ENCODE measurements at regions not wholly inside any gene's neighbourhood (a gene's known extent, or its start where the extent isn't known, plus 50 kb on each side); places are given as distances from the start of the nearest gene placed in this dataset.

DNA sequence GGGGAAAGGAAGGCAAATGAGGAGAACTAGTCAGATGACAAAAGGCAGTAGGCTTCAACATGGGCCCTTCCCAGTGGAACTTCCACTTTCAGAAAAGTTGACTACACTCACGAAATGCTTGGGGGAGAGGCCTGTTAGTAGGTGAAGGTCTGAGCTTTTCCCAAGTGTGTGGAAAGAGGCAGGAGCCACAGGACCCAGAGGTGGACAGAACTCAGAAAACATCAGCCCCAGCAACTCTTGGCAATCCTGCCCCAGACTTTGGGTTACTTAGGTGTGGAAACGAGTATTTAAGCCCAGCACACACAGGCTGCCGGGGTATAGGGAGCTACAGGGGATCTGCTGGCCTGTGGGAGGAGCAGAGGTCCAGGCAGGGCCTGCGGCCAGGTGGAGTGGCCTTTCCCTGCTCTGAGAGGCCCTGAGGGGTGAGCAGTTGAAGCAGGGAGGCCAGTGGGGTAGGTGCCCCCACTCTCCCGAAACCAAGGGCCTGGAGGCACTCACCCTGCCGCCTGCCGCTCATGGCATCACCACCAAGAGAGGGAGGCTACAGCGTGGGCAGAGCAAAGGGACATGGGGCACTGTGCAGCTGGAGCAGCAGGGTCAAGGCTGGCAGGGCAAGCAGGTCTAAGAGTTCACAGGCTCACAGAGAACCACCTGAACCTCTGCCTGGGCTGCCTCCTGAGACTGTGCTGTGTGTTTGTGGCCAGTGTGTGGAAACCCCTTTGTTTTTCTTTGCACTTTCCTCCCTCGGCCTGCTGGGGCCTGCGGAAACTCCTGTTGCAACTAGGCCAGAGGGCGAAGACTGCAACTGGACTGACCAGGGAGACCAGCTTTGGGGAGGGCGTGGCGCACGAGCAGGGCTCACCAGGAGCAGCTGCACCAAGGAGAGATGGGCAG lies 130.7 kb upstream of the SERTAD2 start (continued):
- TF ChIP-seq EHMT2 (IDR thresholded peaks at IDR 0.05; ENCODE audit: borderline replicate concordance, low read depth, low read length): no peak
- no peak for TF ChIP-seq ZNF326 (CRISPR knock-in tag; IDR thresholded peaks at IDR 0.05; ENCODE audit: borderline replicate concordance)
- TF ChIP-seq SAFB2 (CRISPR knock-in tag; IDR thresholded peaks at IDR 0.05; ENCODE audit: borderline replicate concordance, low read depth): no peak
- TF ChIP-seq, protein P1, sequence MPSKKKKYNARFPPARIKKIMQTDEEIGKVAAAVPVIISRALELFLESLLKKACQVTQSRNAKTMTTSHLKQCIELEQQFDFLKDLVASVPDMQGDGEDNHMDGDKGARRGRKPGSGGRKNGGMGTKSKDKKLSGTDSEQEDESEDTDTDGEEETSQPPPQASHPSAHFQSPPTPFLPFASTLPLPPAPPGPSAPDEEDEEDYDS (CRISPR knock-in tag; IDR thresholded peaks at IDR 0.05): no peak
- TF ChIP-seq HNF4G (IDR thresholded peaks at IDR 0.05; ENCODE audit: borderline replicate concordance, low read depth, low read length): peak; percentile 74
- peak; percentile 76 for TF ChIP-seq HNF4G (CRISPR knock-in tag; IDR thresholded peaks at IDR 0.05; ENCODE audit: borderline replicate concordance, low read depth)
- no peak for TF ChIP-seq PRPF4 (IDR thresholded peaks at IDR 0.05; ENCODE audit: low read depth, low read length, poor library complexity, severe bottlenecking)
- TF ChIP-seq, protein P2, sequence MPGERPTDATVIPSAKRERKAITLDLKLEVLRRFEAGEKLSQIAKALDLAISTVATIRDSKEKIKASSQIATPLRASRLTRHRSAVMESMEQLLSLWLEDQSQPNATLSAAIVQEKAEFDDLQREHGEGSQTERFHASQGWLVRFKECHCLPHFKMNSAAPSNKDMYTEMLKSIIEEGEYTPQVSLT (CRISPR knock-in tag; IDR thresholded peaks at IDR 0.05; ENCODE audit: borderline replicate concordance, low read depth): no peak
- TF ChIP-seq, protein P3, sequence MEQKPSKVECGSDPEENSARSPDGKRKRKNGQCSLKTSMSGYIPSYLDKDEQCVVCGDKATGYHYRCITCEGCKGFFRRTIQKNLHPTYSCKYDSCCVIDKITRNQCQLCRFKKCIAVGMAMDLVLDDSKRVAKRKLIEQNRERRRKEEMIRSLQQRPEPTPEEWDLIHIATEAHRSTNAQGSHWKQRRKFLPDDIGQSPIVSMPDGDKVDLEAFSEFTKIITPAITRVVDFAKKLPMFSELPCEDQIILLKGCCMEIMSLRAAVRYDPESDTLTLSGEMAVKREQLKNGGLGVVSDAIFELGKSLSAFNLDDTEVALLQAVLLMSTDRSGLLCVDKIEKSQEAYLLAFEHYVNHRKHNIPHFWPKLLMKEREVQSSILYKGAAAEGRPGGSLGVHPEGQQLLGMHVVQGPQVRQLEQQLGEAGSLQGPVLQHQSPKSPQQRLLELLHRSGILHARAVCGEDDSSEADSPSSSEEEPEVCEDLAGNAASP (CRISPR knock-in tag; IDR thresholded peaks at IDR 0.05; ENCODE audit: borderline replicate concordance): 0 out of 2 replicates have a peak, but pooled peaks have one; percentile 46
- TF ChIP-seq, protein P4, sequence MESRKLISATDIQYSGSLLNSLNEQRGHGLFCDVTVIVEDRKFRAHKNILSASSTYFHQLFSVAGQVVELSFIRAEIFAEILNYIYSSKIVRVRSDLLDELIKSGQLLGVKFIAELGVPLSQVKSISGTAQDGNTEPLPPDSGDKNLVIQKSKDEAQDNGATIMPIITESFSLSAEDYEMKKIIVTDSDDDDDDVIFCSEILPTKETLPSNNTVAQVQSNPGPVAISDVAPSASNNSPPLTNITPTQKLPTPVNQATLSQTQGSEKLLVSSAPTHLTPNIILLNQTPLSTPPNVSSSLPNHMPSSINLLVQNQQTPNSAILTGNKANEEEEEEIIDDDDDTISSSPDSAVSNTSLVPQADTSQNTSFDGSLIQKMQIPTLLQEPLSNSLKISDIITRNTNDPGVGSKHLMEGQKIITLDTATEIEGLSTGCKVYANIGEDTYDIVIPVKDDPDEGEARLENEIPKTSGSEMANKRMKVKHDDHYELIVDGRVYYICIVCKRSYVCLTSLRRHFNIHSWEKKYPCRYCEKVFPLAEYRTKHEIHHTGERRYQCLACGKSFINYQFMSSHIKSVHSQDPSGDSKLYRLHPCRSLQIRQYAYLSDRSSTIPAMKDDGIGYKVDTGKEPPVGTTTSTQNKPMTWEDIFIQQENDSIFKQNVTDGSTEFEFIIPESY (CRISPR knock-in tag; IDR thresholded peaks at IDR 0.05): no peak
- TF ChIP-seq, protein P5, sequence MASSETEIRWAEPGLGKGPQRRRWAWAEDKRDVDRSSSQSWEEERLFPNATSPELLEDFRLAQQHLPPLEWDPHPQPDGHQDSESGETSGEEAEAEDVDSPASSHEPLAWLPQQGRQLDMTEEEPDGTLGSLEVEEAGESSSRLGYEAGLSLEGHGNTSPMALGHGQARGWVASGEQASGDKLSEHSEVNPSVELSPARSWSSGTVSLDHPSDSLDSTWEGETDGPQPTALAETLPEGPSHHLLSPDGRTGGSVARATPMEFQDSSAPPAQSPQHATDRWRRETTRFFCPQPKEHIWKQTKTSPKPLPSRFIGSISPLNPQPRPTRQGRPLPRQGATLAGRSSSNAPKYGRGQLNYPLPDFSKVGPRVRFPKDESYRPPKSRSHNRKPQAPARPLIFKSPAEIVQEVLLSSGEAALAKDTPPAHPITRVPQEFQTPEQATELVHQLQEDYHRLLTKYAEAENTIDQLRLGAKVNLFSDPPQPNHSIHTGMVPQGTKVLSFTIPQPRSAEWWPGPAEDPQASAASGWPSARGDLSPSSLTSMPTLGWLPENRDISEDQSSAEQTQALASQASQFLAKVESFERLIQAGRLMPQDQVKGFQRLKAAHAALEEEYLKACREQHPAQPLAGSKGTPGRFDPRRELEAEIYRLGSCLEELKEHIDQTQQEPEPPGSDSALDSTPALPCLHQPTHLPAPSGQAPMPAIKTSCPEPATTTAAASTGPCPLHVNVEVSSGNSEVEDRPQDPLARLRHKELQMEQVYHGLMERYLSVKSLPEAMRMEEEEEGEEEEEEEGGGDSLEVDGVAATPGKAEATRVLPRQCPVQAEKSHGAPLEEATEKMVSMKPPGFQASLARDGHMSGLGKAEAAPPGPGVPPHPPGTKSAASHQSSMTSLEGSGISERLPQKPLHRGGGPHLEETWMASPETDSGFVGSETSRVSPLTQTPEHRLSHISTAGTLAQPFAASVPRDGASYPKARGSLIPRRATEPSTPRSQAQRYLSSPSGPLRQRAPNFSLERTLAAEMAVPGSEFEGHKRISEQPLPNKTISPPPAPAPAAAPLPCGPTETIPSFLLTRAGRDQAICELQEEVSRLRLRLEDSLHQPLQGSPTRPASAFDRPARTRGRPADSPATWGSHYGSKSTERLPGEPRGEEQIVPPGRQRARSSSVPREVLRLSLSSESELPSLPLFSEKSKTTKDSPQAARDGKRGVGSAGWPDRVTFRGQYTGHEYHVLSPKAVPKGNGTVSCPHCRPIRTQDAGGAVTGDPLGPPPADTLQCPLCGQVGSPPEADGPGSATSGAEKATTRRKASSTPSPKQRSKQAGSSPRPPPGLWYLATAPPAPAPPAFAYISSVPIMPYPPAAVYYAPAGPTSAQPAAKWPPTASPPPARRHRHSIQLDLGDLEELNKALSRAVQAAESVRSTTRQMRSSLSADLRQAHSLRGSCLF (CRISPR knock-in tag; IDR thresholded peaks at IDR 0.05; ENCODE audit: borderline replicate concordance): no peak
- TF ChIP-seq FIP1L1 (IDR thresholded peaks at IDR 0.05; ENCODE audit: borderline replicate concordance, insufficient read depth, low read depth, low read length): no peak
- TF ChIP-seq ZNF607 (CRISPR knock-in tag; IDR thresholded peaks at IDR 0.05; ENCODE audit: borderline replicate concordance): no peak
- TF ChIP-seq ZNF180 (CRISPR knock-in tag; IDR thresholded peaks at IDR 0.05; ENCODE audit: borderline replicate concordance, low read depth): no peak
- TF ChIP-seq ZNF713 (CRISPR knock-in tag; IDR thresholded peaks at IDR 0.05): no peak
- no peak for TF ChIP-seq ZFP82 (CRISPR knock-in tag; IDR thresholded peaks at IDR 0.05; ENCODE audit: borderline replicate concordance)
- TF ChIP-seq HDAC6 (IDR thresholded peaks at IDR 0.05; ENCODE audit: low read depth, low read length): no peak
- TF ChIP-seq, protein P6, sequence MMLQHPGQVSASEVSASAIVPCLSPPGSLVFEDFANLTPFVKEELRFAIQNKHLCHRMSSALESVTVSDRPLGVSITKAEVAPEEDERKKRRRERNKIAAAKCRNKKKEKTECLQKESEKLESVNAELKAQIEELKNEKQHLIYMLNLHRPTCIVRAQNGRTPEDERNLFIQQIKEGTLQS (CRISPR knock-in tag; IDR thresholded peaks at IDR 0.05): no peak

Data from HepG2 (cell line).